H1 (cell line): ENCODE measurements at regions not wholly inside any gene's neighbourhood (a gene's known extent, or its start where the extent isn't known, plus 50 kb on each side); places are given as distances from the start of the nearest gene placed in this dataset.

Source experiments
- CTCF ChIP-seq, 3 experiments: IDR thresholded peaks; 1 replicate in 2 of 3; 2 replicates in 1 of 3; pipeline versions ENCODE4 v1.5.1 to v1.6.1; 2011; ENCODE audit warnings: low read length in 3 of 3, mild to moderate bottlenecking in 3 of 3, inconsistent platforms in 2 of 3, low read depth in 1 of 3, moderate library complexity in 1 of 3; ENCODE audit not compliant: insufficient read depth in 1 of 3; ENCODE audit errors: control extremely low read depth in 1 of 3
- EP300 ChIP-seq, 2 experiments: IDR thresholded peaks; 1 replicate in 1 of 2; 2 replicates in 1 of 2; pipeline ENCODE4 v1.6.1; 2011 to 2012; ENCODE audit warnings: low read depth in 2 of 2, low read length in 2 of 2, mild to moderate bottlenecking in 2 of 2, borderline replicate concordance in 1 of 2, inconsistent platforms in 1 of 2, moderate library complexity in 1 of 2
- EZH2 ChIP-seq: fragments of 200-600 bp; sonication (generic); IDR thresholded peaks from 2 replicates; pipeline ENCODE4 v1.7.1; 2012; ENCODE audit warnings: low read depth, mild to moderate bottlenecking, moderate library complexity, low read length, inconsistent platforms; ENCODE audit not compliant: severe bottlenecking
- JUN ChIP-seq: IDR thresholded peaks from 2 replicates; pipeline ENCODE4 v1.6.1; 2011; ENCODE audit warnings: low read depth, mild to moderate bottlenecking, improper control_type of control experiment, low read length
- MAFK ChIP-seq: IDR thresholded peaks from 2 replicates; pipeline ENCODE4 v1.6.1; 2012; ENCODE audit warnings: low read depth, mild to moderate bottlenecking, improper control_type of control experiment, low read length
- POLR2A ChIP-seq, 2 experiments: IDR thresholded peaks; 1 replicate in 1 of 2; 2 replicates in 1 of 2; pipeline ENCODE4 v1.6.1; 2011; ENCODE audit warnings: low read depth in 2 of 2, low read length in 2 of 2, mild to moderate bottlenecking in 2 of 2; ENCODE audit errors: control extremely low read depth in 1 of 2
- POLR2AphosphoS5 ChIP-seq: IDR thresholded peaks from 2 replicates; pipeline ENCODE4 v1.6.1; 2011; ENCODE audit warnings: low read depth, low read length
- RAD21 ChIP-seq, 2 experiments: IDR thresholded peaks in 1 of 2; conservative IDR thresholded peaks in 1 of 2; 2 replicates each; pipeline ENCODE4 v1.6.1; 2011; ENCODE audit warnings: low read depth in 2 of 2, low read length in 2 of 2, improper control_type of control experiment in 1 of 2, inconsistent platforms in 1 of 2, mild to moderate bottlenecking in 1 of 2, moderate library complexity in 1 of 2
- SAP30 ChIP-seq: fragments of 300-600 bp; sonication (generic); IDR thresholded peaks from 2 replicates; pipeline ENCODE4 v1.7.1; 2012; ENCODE audit warnings: low read length, moderate library complexity, mild to moderate bottlenecking, inconsistent platforms; ENCODE audit not compliant: insufficient read depth, insufficient replicate concordance
- TAF1 ChIP-seq: IDR thresholded peaks from 2 replicates; pipeline ENCODE4 v1.6.1; 2011; ENCODE audit warnings: mild to moderate bottlenecking, low read depth, low read length
- TAF7 ChIP-seq: optimal IDR thresholded peaks from 2 replicates; pipeline ENCODE3; 2011; ENCODE audit warnings: low read depth, mild to moderate bottlenecking, inconsistent platforms, low read length, moderate library complexity, borderline replicate concordance
- ZNF274 ChIP-seq: IDR thresholded peaks from 2 replicates; pipeline ENCODE4 v1.7.0; 2012; ENCODE audit warnings: low read length, borderline replicate concordance; ENCODE audit errors: extremely low read depth

DNA sequence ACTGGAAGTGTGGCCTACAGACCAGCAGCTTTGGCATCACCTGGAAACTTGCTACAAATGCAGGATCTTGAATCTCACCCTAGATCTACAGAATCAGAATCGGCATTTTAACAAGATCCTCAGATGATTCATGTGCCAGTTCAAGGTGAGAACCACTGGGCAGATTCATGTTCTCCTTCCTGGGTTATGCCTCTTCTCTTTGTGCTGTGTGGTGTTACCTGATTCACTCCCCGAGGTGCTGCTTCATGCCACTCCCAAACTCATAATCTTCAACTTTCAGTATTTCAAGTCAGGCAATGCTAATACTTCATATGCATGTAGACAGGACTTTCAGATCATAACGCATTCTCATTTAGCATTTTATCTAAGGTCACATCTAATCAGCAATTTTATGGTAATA lies 427.7 kb downstream of the FOXO1 start:
- TF ChIP-seq POLR2A (IDR thresholded peaks at IDR 0.05; ENCODE audit: control extremely low read depth in 1 of 2, low read depth in 2 of 2, low read length in 2 of 2), result no peak
- no peak for TF ChIP-seq TAF7
- no peak for TF ChIP-seq TAF1
- TF ChIP-seq SAP30, result no peak
- no peak for TF ChIP-seq POLR2AphosphoS5
- TF ChIP-seq MAFK, result no peak
- TF ChIP-seq CTCF (IDR thresholded peaks at IDR 0.05; ENCODE audit: control extremely low read depth in 1 of 3, insufficient read depth in 1 of 3, low read depth in 1 of 3, low read length in 3 of 3), result no peak
- TF ChIP-seq EP300 (IDR thresholded peaks at IDR 0.05; ENCODE audit: borderline replicate concordance in 1 of 2, low read depth in 2 of 2, low read length in 2 of 2), result no peak
- TF ChIP-seq RAD21 (IDR thresholded peaks at IDR 0.05 in 1 of 2, conservative IDR thresholded peaks at IDR 0.05 in 1 of 2; ENCODE audit: low read depth in 2 of 2, low read length in 2 of 2), result no peak
- no peak for TF ChIP-seq EZH2
- no peak for TF ChIP-seq JUN
- TF ChIP-seq ZNF274, result no peak
